ENCODE measurements at regions not wholly inside any gene's neighbourhood (a gene's known extent, or its start where the extent isn't known, plus 50 kb on each side); places are given as distances from the start of the nearest gene placed in this dataset.
"Not testable (repeated sequence)": the region's sequence is repeated elsewhere in the genome, so short reads cannot be mapped to it uniquely, and the experiment has no call there.

GRCh38 chr11:83361831-83362230 lies 75.7 kb upstream of the CCDC90B start:
- TF ChIP-seq, protein P1, sequence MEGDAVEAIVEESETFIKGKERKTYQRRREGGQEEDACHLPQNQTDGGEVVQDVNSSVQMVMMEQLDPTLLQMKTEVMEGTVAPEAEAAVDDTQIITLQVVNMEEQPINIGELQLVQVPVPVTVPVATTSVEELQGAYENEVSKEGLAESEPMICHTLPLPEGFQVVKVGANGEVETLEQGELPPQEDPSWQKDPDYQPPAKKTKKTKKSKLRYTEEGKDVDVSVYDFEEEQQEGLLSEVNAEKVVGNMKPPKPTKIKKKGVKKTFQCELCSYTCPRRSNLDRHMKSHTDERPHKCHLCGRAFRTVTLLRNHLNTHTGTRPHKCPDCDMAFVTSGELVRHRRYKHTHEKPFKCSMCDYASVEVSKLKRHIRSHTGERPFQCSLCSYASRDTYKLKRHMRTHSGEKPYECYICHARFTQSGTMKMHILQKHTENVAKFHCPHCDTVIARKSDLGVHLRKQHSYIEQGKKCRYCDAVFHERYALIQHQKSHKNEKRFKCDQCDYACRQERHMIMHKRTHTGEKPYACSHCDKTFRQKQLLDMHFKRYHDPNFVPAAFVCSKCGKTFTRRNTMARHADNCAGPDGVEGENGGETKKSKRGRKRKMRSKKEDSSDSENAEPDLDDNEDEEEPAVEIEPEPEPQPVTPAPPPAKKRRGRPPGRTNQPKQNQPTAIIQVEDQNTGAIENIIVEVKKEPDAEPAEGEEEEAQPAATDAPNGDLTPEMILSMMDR (IDR thresholded peaks at IDR 0.05; ENCODE audit: borderline replicate concordance, extremely low read depth, insufficient read depth) = no peak
- no peaks in the 10 kb centered on the region for H3K27me3 ChIP-seq (ENCODE audit: control insufficient read depth, insufficient read depth, low read length)
- peaks cover 0 to 10% (median 0%) of the 10 kb centered on the region in 3 donors for H3K9me3 ChIP-seq (ENCODE audit: control insufficient read depth in 2 of 3, insufficient read depth in 1 of 3, low read length in 3 of 3)
- intact Hi-C loops (cut with DNase I) = no loop called here
- FAIRE-seq (no peak), DNase-seq (no peak)
- H3K4me1 ChIP-seq (ENCODE audit: control insufficient read depth in 2 of 3, insufficient read depth in 2 of 3, low read depth in 1 of 3, low read length in 3 of 3) = no peaks in the 10 kb centered on the region
- H3K9ac ChIP-seq (ENCODE audit: low read length in 3 of 3) = no peak overlapping the region
- H3K27ac ChIP-seq (ENCODE audit: low read depth in 2 of 2, low read length in 2 of 2) = no peak overlapping the region
- no peaks in the 10 kb centered on the region for H3K36me3 ChIP-seq (ENCODE audit: control insufficient read depth in 2 of 3, insufficient read depth in 3 of 3, low read length in 3 of 3)
- no peak overlapping the region for H3K4me3 ChIP-seq (ENCODE audit: low read length in 3 of 3)

DNA sequence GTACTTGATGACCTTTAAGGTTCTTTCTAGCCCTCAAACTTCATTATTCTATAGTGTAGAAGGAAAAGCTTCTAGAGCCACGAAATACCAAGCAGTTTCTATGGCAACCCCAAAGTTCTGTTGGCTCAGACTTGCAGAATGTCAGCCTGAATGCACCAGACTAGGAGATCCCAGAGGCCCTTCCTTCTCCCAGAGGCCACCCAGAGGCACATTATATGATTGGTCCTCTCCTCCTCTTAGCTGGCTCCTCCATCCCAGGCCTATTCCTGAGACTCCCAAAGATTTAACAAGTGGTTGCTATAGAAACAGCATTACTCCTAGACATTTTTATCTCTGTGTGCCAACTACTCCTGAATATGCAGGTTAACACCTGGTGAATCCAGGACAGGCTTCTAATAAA lies 69.2 kb upstream of the CCDC90B start:
- Histone ChIP-seq H3K4me1 (ENCODE audit: control insufficient read depth in 2 of 3, insufficient read depth in 2 of 3, low read depth in 1 of 3, low read length in 3 of 3) (no peaks in the 10 kb centered on the region), H3K36me3 (ENCODE audit: control insufficient read depth in 2 of 3, insufficient read depth in 3 of 3, low read length in 3 of 3) (no peaks in the 10 kb centered on the region), H3K9ac (ENCODE audit: low read length in 3 of 3) (no peak overlapping the region), H3K9me3 (ENCODE audit: control insufficient read depth in 2 of 3, insufficient read depth in 1 of 3, low read length in 3 of 3) (peaks cover 0 to 10% (median 0%) of the 10 kb centered on the region in 3 donors), H3K27ac (ENCODE audit: low read depth in 2 of 2, low read length in 2 of 2) (no peak overlapping the region), H3K4me3 (ENCODE audit: low read length in 3 of 3) (no peak overlapping the region), H3K27me3 (ENCODE audit: control insufficient read depth, insufficient read depth, low read length) (no peaks in the 10 kb centered on the region)
- FAIRE-seq (no peak), DNase-seq (no peak)
- TF ChIP-seq, protein P1 (IDR thresholded peaks at IDR 0.05; ENCODE audit: borderline replicate concordance, extremely low read depth, insufficient read depth) = no peak
- intact Hi-C loops (cut with DNase I) = no loop called here

DNA sequence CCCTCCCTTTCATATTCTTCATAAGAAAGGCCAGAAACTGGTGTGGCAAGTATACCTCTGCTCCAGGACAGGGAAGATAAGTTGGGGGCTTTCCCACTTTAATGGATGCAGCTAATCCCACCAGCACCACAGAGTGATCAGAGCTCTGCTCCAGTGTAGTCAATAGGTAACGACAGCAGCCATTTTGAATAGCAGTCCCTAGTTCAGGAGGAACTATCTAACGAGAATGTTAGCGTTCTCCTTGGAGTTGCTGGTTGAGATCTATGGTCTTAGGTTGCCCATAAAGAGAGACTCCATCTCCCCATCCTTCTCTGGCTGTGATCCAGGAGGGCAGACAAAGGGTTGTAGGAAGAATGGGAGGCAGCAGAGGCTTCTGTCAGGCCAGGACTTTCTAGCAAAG lies 64.0 kb upstream of the CCDC90B start:
- Histone ChIP-seq H3K4me3 (ENCODE audit: low read length in 3 of 3) (no peak overlapping the region), H3K36me3 (ENCODE audit: control insufficient read depth in 2 of 3, insufficient read depth in 3 of 3, low read length in 3 of 3) (no peaks in the 10 kb centered on the region), H3K27me3 (ENCODE audit: control insufficient read depth, insufficient read depth, low read length) (no peaks in the 10 kb centered on the region), H3K9ac (ENCODE audit: low read length in 3 of 3) (no peak overlapping the region), H3K9me3 (ENCODE audit: control insufficient read depth in 2 of 3, insufficient read depth in 1 of 3, low read length in 3 of 3) (no peaks in the 10 kb centered on the region), H3K27ac (ENCODE audit: low read depth in 2 of 2, low read length in 2 of 2) (no peak overlapping the region), H3K4me1 (ENCODE audit: control insufficient read depth in 2 of 3, insufficient read depth in 2 of 3, low read depth in 1 of 3, low read length in 3 of 3) (no peaks in the 10 kb centered on the region)
- DNase-seq (no peak), FAIRE-seq (no peak)
- TF ChIP-seq, protein P1 (IDR thresholded peaks at IDR 0.05; ENCODE audit: borderline replicate concordance, extremely low read depth, insufficient read depth) = no peak
- intact Hi-C loops (cut with DNase I) = no loop called here

- TF ChIP-seq, protein P1 (IDR thresholded peaks at IDR 0.05; ENCODE audit: borderline replicate concordance, extremely low read depth, insufficient read depth) = no peak
- Histone ChIP-seq H3K4me1 (ENCODE audit: control insufficient read depth in 2 of 3, insufficient read depth in 2 of 3, low read depth in 1 of 3, low read length in 3 of 3) (no peaks in the 10 kb centered on the region), H3K9me3 (ENCODE audit: control insufficient read depth in 2 of 3, insufficient read depth in 1 of 3, low read length in 3 of 3) (no peaks in the 10 kb centered on the region), H3K4me3 (ENCODE audit: low read length in 3 of 3) (no peak overlapping the region), H3K27ac (ENCODE audit: low read depth in 2 of 2, low read length in 2 of 2) (no peak overlapping the region), H3K36me3 (ENCODE audit: control insufficient read depth in 2 of 3, insufficient read depth in 3 of 3, low read length in 3 of 3) (no peaks in the 10 kb centered on the region), H3K27me3 (ENCODE audit: control insufficient read depth, insufficient read depth, low read length) (no peaks in the 10 kb centered on the region), H3K9ac (ENCODE audit: low read length in 3 of 3) (no peak overlapping the region)
- intact Hi-C loops (cut with DNase I) = no loop called here
- FAIRE-seq (no peak), DNase-seq (peak in 2 of 5 donors; percentile 29 to 70)
Observed at GRCh38 chr11:83349296-83349695, 63.1 kb upstream of the CCDC90B start.

- H3K27me3 ChIP-seq (ENCODE audit: control insufficient read depth, insufficient read depth, low read length); H3K36me3 ChIP-seq (ENCODE audit: control insufficient read depth in 2 of 3, insufficient read depth in 3 of 3, low read length in 3 of 3); H3K27ac ChIP-seq (ENCODE audit: low read depth in 2 of 2, low read length in 2 of 2); intact Hi-C loops (cut with DNase I); H3K4me3 ChIP-seq (ENCODE audit: low read length in 3 of 3); H3K9ac ChIP-seq (ENCODE audit: low read length in 3 of 3); FAIRE-seq; DNase-seq; H3K4me1 ChIP-seq (ENCODE audit: control insufficient read depth in 2 of 3, insufficient read depth in 2 of 3, low read depth in 1 of 3, low read length in 3 of 3); H3K9me3 ChIP-seq (ENCODE audit: control insufficient read depth in 2 of 3, insufficient read depth in 1 of 3, low read length in 3 of 3): not testable (repeated sequence)
Observed at GRCh38 chr11:83346706-83347105, 60.5 kb upstream of the CCDC90B start.

- H3K9me3 ChIP-seq (ENCODE audit: control insufficient read depth in 2 of 3, insufficient read depth in 1 of 3, low read length in 3 of 3); FAIRE-seq; H3K27me3 ChIP-seq (ENCODE audit: control insufficient read depth, insufficient read depth, low read length); H3K4me3 ChIP-seq (ENCODE audit: low read length in 3 of 3); intact Hi-C loops (cut with DNase I); H3K27ac ChIP-seq (ENCODE audit: low read depth in 2 of 2, low read length in 2 of 2); H3K9ac ChIP-seq (ENCODE audit: low read length in 3 of 3); H3K4me1 ChIP-seq (ENCODE audit: control insufficient read depth in 2 of 3, insufficient read depth in 2 of 3, low read depth in 1 of 3, low read length in 3 of 3); DNase-seq; H3K36me3 ChIP-seq (ENCODE audit: control insufficient read depth in 2 of 3, insufficient read depth in 3 of 3, low read length in 3 of 3): not testable (repeated sequence)
Observed at GRCh38 chr11:83344521-83344920, 58.4 kb upstream of the CCDC90B start.
